Right atrium auricular region (tissue), 2 donors: ENCODE measurements at regions not wholly inside any gene's neighbourhood (a gene's known extent, or its start where the extent isn't known, plus 50 kb on each side); places are given as distances from the start of the nearest gene placed in this dataset.

ENCODE experiments used
- DNase-seq: peaks from one replicate; pipeline ENCODE4 v3.0.0-alpha.2; 2019; ENCODE audit warnings: low spot score
- H3K27ac ChIP-seq, 2 donors: fragments of 200-600 bp; sonication (generic); 1 replicate in 1 of 2; 2 replicates in 1 of 2; pipeline ENCODE4 v1.5.1; 2016 to 2019
- H3K27me3 ChIP-seq, 2 donors: fragments of 200-600 bp; sonication (generic); one replicate each; pipeline versions ENCODE4 v1.5.1 to v1.6.0; 2017 to 2019
- H3K36me3 ChIP-seq: fragments of 200-600 bp; sonication (generic); one replicate; pipeline ENCODE4 v1.5.1; 2016
- H3K4me1 ChIP-seq, 2 donors: fragments of 200-600 bp; sonication (generic); one replicate each; pipeline versions ENCODE4 v1.5.1 to v1.6.0; 2017 to 2019
- H3K4me3 ChIP-seq, 2 donors: fragments of 200-600 bp; sonication (generic); 1 replicate in 1 of 2; 2 replicates in 1 of 2; pipeline ENCODE4 v1.5.1; 2017 to 2019; ENCODE audit warnings: mild to moderate bottlenecking in 1 of 2, moderate library complexity in 1 of 2
- H3K9me3 ChIP-seq, 2 donors: fragments of 200-600 bp; sonication (generic); one replicate each; pipeline ENCODE4 v1.5.1; 2019
- TF ChIP-seq, protein P1 (sequence below), 2 donors: fragments of 200-600 bp; sonication (generic); IDR thresholded peaks; one replicate each; pipeline ENCODE4 v1.5.1; 2019; ENCODE audit warnings: antibody characterized with exemption in 2 of 2

DNA sequence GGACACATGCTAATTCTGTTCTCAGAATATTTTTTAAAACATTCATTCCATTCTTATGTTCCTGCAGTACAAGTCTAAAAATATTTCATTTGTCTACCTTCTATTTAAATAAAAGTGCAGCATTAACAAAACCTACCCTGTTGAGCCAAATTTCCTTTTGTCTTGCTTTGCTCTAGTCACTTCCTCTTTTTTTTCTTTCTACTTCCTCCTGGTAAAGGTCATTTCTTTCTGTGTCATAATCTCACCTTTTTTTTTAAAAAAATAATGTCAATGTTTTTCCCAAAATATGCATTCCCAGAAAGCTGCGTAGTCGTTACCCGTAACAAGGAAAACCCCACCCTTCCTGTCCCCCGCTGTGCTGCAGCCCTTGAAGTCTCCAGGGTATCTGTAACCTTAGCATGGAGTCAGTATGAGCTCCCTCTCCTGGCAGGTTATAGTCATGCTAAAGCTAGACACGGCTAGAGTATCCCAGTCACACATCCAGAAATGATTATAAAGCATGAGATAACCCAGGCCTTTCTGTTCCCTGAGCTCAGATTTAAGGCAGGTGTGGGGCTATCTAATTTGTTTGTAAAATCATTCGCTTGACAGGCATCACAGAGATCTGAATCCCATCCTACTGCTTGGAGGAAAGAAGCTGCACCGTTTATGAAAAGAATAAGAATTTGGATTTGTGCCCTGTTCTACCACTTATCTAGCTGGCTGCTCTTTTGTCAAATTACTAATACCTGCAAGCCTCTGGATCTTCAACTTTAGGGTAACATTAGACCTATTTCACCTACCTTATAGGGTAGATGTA is 51.1 kb upstream of the EED start:
- no peaks in the 10 kb centered on the region for H3K27me3 ChIP-seq
- H3K9me3 ChIP-seq = no peaks in the 10 kb centered on the region
- H3K4me3 ChIP-seq = peak overlapping the region in 1 of 2 donors; percentile 37
- H3K4me1 ChIP-seq = peaks cover 0 to 25% of the 10 kb centered on the region in 2 donors
- no peaks in the 10 kb centered on the region for H3K36me3 ChIP-seq
- TF ChIP-seq, protein P1, sequence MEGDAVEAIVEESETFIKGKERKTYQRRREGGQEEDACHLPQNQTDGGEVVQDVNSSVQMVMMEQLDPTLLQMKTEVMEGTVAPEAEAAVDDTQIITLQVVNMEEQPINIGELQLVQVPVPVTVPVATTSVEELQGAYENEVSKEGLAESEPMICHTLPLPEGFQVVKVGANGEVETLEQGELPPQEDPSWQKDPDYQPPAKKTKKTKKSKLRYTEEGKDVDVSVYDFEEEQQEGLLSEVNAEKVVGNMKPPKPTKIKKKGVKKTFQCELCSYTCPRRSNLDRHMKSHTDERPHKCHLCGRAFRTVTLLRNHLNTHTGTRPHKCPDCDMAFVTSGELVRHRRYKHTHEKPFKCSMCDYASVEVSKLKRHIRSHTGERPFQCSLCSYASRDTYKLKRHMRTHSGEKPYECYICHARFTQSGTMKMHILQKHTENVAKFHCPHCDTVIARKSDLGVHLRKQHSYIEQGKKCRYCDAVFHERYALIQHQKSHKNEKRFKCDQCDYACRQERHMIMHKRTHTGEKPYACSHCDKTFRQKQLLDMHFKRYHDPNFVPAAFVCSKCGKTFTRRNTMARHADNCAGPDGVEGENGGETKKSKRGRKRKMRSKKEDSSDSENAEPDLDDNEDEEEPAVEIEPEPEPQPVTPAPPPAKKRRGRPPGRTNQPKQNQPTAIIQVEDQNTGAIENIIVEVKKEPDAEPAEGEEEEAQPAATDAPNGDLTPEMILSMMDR (IDR thresholded peaks at IDR 0.05) = peak; percentile 45 to 82
- peak overlapping the region; percentile 39 to 57 for H3K27ac ChIP-seq
- peak; percentile 86 for DNase-seq

DNA sequence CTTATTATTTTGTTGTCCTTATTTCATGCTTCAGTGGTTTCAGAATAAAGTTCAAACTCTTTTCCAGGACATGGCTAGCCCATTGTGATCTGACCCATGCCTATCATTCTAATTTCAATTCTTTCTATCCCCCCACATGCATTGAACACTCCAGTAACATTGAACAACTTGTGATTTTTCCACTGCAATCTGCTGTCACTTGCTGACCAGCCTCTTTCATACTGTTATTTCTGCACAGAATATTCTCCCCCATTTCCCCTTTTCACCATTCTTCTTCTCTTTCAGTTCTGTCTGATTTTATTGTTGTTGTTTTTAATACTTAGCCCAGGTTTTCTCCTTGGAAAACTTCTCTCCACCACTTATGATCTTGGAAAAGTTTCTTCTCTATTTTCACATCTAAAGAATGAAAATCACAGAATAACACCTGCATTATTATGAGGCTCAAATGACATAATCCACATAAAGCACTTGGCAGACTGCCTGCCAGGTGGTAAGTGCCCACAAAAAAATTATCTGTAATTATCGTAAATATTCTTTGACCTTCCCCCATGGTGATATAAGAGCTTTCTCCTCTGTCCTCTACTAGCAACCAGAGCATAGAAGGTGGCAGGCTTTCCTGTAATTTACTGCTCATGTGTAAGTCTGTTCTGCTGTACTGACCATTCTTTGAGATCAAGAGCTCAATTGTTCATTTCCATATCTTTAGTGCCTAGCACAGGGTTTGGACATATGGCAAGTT is 51.9 kb upstream of the EED start:
- no peak for DNase-seq
- Histone ChIP-seq H3K9me3 (no peaks in the 10 kb centered on the region), H3K4me1 (peaks cover 0 to 25% of the 10 kb centered on the region in 2 donors), H3K4me3 (no peak overlapping the region), H3K27me3 (no peaks in the 10 kb centered on the region), H3K36me3 (no peaks in the 10 kb centered on the region), H3K27ac (peak overlapping the region; percentile 39 to 57)
- TF ChIP-seq, protein P1 (IDR thresholded peaks at IDR 0.05) = no peak

DNA sequence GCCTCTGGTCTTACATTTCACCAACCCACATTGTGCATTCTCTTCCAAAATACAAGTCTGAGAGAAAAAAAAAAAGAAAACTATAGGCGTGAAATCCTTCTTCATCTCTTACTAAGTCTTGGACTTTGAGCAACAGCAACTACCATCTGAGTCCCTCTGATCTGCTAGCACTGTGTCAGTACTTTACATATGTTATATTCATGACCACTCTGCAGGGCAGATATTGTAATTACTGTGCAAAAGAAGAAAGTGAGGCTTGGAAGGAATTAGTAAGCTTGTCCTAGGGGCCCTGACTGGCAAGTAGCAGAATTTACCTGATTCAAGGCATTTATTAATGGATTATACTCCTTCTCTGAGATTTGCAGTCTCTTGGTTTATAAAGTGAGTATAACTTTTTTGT is 52.7 kb upstream of the EED start:
- H3K4me3 ChIP-seq = no peak overlapping the region
- no peaks in the 10 kb centered on the region for H3K27me3 ChIP-seq
- no peaks in the 10 kb centered on the region for H3K9me3 ChIP-seq
- H3K27ac ChIP-seq = no peak overlapping the region
- peaks cover 0 to 23% of the 10 kb centered on the region in 2 donors for H3K4me1 ChIP-seq
- H3K36me3 ChIP-seq = no peaks in the 10 kb centered on the region
- TF ChIP-seq, protein P1 (IDR thresholded peaks at IDR 0.05) = no peak
- DNase-seq = no peak

DNA sequence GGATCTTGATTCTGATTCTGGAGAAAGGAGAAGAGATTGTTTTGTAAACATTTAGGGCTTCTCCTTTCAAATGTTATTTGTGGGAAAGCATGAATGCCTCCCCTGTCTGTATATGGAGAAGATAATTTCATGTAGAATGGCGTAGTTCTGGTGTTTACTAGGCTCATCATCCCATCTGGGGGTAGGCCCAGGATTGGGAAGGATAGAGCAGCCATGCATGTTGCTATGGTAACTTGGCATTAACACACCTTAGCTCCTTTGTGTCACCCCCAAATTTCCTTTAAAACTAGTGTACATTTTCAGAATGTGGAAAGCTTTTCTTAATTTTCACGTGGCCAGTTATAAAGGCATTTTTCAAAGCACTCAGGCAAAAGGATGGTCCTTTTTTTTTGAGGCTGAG is 57.5 kb upstream of the EED start:
- Histone ChIP-seq H3K27me3 (no peaks in the 10 kb centered on the region), H3K4me3 (no peak overlapping the region), H3K4me1 (peaks cover 0 to 23% of the 10 kb centered on the region in 2 donors), H3K9me3 (no peaks in the 10 kb centered on the region), H3K36me3 (no peaks in the 10 kb centered on the region), H3K27ac (no peak overlapping the region)
- no peak for DNase-seq
- TF ChIP-seq, protein P1 (IDR thresholded peaks at IDR 0.05) = no peak

DNA sequence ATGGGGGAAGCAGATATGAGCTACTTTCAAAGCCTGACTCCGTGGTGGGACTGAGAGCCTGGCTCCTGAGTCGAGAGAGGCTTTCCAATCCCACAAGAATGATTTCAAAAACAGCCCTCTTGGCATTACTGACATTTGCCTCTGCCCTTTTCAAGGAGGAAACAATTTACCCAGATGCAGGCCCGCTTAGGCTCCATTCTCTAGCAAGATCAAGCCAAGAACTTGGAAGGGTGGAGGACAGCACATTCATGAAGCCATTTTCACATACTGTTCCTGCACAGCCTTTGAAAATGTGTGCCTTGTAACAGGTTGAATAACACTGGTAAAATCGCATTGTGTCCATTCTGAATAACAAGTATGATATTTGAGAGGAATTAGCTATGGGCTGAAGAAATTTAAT is 58.2 kb upstream of the EED start:
- no peak for DNase-seq
- H3K4me3 ChIP-seq = no peak overlapping the region
- H3K27ac ChIP-seq = peak overlapping the region in 1 of 2 donors; percentile 34
- TF ChIP-seq, protein P1 (IDR thresholded peaks at IDR 0.05) = no peak
- H3K36me3 ChIP-seq = no peaks in the 10 kb centered on the region
- H3K27me3 ChIP-seq = no peaks in the 10 kb centered on the region
- no peaks in the 10 kb centered on the region for H3K9me3 ChIP-seq
- H3K4me1 ChIP-seq = peaks cover 0 to 23% of the 10 kb centered on the region in 2 donors
